HL-60 (cell line): ENCODE measurements at regions not wholly inside any gene's neighbourhood (a gene's known extent, or its start where the extent isn't known, plus 50 kb on each side); places are given as distances from the start of the nearest gene placed in this dataset.

Experiments
- DNase-seq, 2 experiments: peaks; one replicate each; pipeline ENCODE4 v3.0.0-alpha.2; 2010 to 2020; ENCODE audit warnings: low read depth in 1 of 2, low spot score in 1 of 2
- H3K27ac ChIP-seq: fragments of 250-450 bp; sonication (Bioruptor Pico); replicated peaks from 2 replicates; pipeline ENCODE4 v1.5.1; 2020; ENCODE audit warnings: mild to moderate bottlenecking, moderate library complexity
- H3K27me3 ChIP-seq: fragments of 250-450 bp; sonication (Bioruptor Pico); 2 replicates; pipeline ENCODE4 v1.5.1; 2021; ENCODE audit warnings: mild to moderate bottlenecking, moderate library complexity; ENCODE audit not compliant: insufficient read depth, poor library complexity, severe bottlenecking
- H3K4me3 ChIP-seq: replicated peaks from 2 replicates; pipeline ENCODE4 v1.5.1; 2011; ENCODE audit warnings: mild to moderate bottlenecking, control low read depth, low read length; ENCODE audit not compliant: insufficient read depth
- CTCF ChIP-seq: IDR thresholded peaks from one replicate; pipeline ENCODE4 v1.5.1; 2011; ENCODE audit warnings: low read length, control low read depth, inconsistent platforms; ENCODE audit not compliant: insufficient read depth
- GABPA ChIP-seq: IDR thresholded peaks from 2 replicates; pipeline ENCODE4 v1.6.1; 2012; ENCODE audit warnings: low read depth
- POLR2AphosphoS5 ChIP-seq: IDR thresholded peaks from 2 replicates; pipeline ENCODE4 v1.6.1; 2012; ENCODE audit warnings: low read depth
- REST ChIP-seq: IDR thresholded peaks from 2 replicates; pipeline ENCODE4 v1.6.1; 2012; ENCODE audit warnings: low read depth; ENCODE audit not compliant: insufficient replicate concordance
- SPI1 ChIP-seq: IDR thresholded peaks from 2 replicates; pipeline ENCODE4 v1.6.1; 2012; ENCODE audit warnings: low read depth, mild to moderate bottlenecking, borderline replicate concordance

- DNase-seq = no peak
- H3K4me3 ChIP-seq = no peak overlapping the region
- TF ChIP-seq CTCF (no peak), SPI1 (no peak), POLR2AphosphoS5 (no peak)
- no peak overlapping the region for H3K27ac ChIP-seq
- no peaks in the 10 kb centered on the region for H3K27me3 ChIP-seq
Measured at GRCh38 chr7:18116661-18117060, 89.0 kb upstream of the PRPS1L1 start.

GRCh38 chr7:18117482-18117881 lies 89.8 kb upstream of the PRPS1L1 start:
- TF ChIP-seq REST = no peak
- TF ChIP-seq GABPA = no peak
- no peak for TF ChIP-seq CTCF
- TF ChIP-seq POLR2AphosphoS5 = no peak
- no peak for TF ChIP-seq SPI1
- Histone ChIP-seq H3K27ac (no peak overlapping the region), H3K27me3 (no peaks in the 10 kb centered on the region), H3K4me3 (no peak overlapping the region)
- no peak for DNase-seq

- Histone ChIP-seq H3K4me3 (no peak overlapping the region), H3K27ac (no peak overlapping the region), H3K27me3 (no peaks in the 10 kb centered on the region)
- no peak for DNase-seq
- TF ChIP-seq SPI1 (no peak), GABPA (no peak), POLR2AphosphoS5 (no peak), CTCF (no peak), REST (no peak)
Measured at GRCh38 chr7:18119985-18120384, 92.3 kb upstream of the PRPS1L1 start.

- no peak for DNase-seq
Measured at GRCh38 chr7:18123508-18124239, 96.0 kb upstream of the PRPS1L1 start.

More at GRCh38 chr7:18123508-18124239, 96.0 kb upstream of the PRPS1L1 start:
- Histone ChIP-seq H3K27ac (no peak overlapping the region), H3K27me3 (no peaks in the 10 kb centered on the region), H3K4me3 (no peak overlapping the region)
- TF ChIP-seq SPI1 (no peak), GABPA (no peak), CTCF (no peak)
